ENCODE measurements at regions not wholly inside any gene's neighbourhood (a gene's known extent, or its start where the extent isn't known, plus 50 kb on each side); places are given as distances from the start of the nearest gene placed in this dataset.
A peak's percentile ranks its signal among the peaks of the same experiment; 100 is the strongest.

- ChIA-PET CTCF (no interaction called here), POLR2A (no interaction called here)
- no peak for TF ChIP-seq CTCF (IDR thresholded peaks at IDR 0.05; ENCODE audit: control extremely low read depth, extremely low read depth, low read depth, missing control alignments)
- DNase-seq (ENCODE audit: extremely low spot score) = no peak
Observed at GRCh38 chr4:159434871-159435241, 332.0 kb downstream of the RAPGEF2 start.

- no peak for TF ChIP-seq CTCF (IDR thresholded peaks at IDR 0.05; ENCODE audit: control extremely low read depth, extremely low read depth, low read depth, missing control alignments)
- ChIA-PET POLR2A (no interaction called here), CTCF (no interaction called here)
- no peak for DNase-seq (ENCODE audit: extremely low spot score)
Observed at GRCh38 chr4:159435561-159436023, 332.7 kb downstream of the RAPGEF2 start.

DNA sequence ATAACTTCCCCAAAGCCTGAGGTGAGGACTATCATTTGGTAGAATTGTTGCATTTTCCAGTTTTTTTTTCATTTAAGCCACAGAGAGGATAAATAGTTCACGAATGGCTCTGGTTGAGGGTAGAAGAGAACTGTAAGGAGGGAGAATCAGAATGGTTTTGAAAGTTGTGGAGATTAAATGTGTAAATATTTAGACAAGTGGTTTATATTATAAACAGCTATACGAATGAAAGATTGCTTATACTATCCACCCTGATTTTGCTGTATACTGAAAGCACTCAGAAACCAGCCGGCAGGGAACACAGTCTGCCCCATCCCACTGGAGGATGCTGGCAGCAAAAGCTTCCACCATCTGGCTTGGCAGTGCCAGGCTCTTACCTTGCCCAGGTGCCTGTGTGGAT is 341.1 kb downstream of the RAPGEF2 start:
- POLR2A ChIA-PET = no interaction called here
- no peak for DNase-seq (ENCODE audit: extremely low spot score)
- CTCF ChIA-PET = interaction anchor here (1.1 to 2.4 kb wide), 4 partner anchors 9 to 452 kb away, joined by 3 to 8 read pairs (median 4); no protein-coding TSS in a partner anchor
- TF ChIP-seq CTCF (IDR thresholded peaks at IDR 0.05; ENCODE audit: control extremely low read depth, extremely low read depth, low read depth, missing control alignments) = no peak

DNA sequence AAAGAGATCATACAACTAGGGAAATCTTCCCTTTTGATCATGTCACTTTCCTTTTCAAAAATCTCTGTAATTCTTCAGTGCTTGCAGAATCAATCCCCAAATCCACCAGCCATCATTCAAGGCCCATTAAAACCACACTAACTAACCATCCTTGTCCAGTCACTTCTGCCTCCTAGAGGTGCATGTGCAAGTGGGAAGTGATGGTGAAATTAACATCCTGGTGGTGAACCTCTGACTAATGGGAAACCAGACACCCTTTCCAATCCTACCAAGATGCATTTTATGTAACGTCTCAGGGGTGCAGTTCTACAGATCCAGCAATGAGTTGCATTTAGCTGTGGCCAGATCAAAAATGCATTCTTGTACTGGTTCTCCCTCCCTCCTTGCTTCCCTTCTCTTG is 341.8 kb downstream of the RAPGEF2 start:
- TF ChIP-seq CTCF (IDR thresholded peaks at IDR 0.05; ENCODE audit: control extremely low read depth, extremely low read depth, low read depth, missing control alignments) = no peak
- DNase-seq (ENCODE audit: extremely low spot score) = no peak
- CTCF ChIA-PET = interaction anchor here (2.4 kb wide), 1 partner anchor 11 kb away, joined by 8 read pairs; no protein-coding TSS in a partner anchor
- POLR2A ChIA-PET = no interaction called here

DNA sequence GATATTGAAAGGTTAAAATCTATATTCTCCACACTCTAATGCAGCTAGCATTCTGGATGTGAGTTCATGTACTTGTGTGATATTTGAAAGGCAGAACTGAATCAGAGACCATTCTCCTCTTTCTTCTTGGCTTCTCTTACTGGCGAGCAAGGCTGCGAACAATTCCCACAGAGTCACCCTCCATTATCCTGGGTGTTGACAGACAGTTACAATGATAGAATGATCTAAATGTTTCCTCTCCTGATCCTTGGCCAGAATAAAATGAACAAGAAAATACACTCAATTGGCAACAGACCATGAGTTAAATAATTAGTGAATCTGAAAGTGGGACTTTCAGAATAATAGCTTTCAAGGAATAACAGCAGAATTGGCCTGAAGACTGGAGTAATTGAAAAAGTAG is 342.8 kb downstream of the RAPGEF2 start:
- DNase-seq (ENCODE audit: extremely low spot score) = no peak
- CTCF ChIA-PET = interaction anchor here (0.7 to 1.0 kb wide), 3 partner anchors 13 to 18 kb away, joined by 3 read pairs; no protein-coding TSS in a partner anchor
- POLR2A ChIA-PET = no interaction called here
- no peak for TF ChIP-seq CTCF (IDR thresholded peaks at IDR 0.05; ENCODE audit: control extremely low read depth, extremely low read depth, low read depth, missing control alignments)

DNA sequence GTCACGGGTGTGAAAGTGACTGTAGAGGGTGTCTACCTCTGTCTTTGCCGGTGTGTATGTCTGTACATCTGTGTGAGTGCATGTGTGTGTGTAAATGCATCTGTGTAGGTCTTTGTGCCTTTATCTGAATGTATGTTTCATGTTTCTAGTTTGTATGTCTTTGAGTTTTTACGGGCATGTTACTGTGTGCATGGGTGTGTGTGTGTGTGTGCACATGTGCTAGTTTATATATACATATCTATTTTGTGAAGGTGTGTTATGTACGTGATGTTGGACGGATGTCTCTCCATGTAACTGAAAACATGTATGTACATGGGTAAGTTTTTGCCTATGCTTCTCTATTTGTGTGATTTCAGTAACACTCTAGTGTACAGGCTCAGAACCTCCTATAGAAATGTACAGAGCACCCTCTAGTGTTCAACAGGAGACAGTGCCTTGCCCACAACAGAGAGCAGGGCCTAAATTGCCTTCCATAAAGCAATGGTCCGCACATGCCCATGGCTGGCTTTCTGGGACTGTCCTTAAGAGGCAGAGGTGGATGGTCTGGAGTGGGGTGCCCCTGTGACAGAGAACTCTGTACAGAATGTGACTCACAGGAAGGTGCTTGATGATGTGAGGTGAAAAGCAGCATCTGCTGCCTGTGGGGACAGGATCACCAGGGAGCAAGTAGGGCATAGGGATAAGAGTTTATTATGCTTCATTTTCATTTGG is 343.5 kb downstream of the RAPGEF2 start:
- ChIA-PET POLR2A (no interaction called here), CTCF (no interaction called here)
- peak; percentile 95 for TF ChIP-seq CTCF (IDR thresholded peaks at IDR 0.05; ENCODE audit: control extremely low read depth, extremely low read depth, low read depth, missing control alignments)
- peak; percentile 66 for DNase-seq (ENCODE audit: extremely low spot score)
